Natural killer cell treated with Interleukin-12 subunit alpha and Interleukin-12 subunit beta and Interleukin-15 and Interleukin-18, amount 100 ng/mL, for 72 hours (primary cell): ENCODE measurements at regions not wholly inside any gene's neighbourhood (a gene's known extent, or its start where the extent isn't known, plus 50 kb on each side); places are given as distances from the start of the nearest gene placed in this dataset.
"Not testable (repeated sequence)": the region's sequence is repeated elsewhere in the genome, so short reads cannot be mapped to it uniquely, and the experiment has no call there.

Experiments used
- ATAC-seq, 2 donors: fragments of 150-1000 bp; cut with Tn5 transposase in 1 of 2; sonication (Bioruptor Pico), chemical (Tn5 transposase) in 1 of 2; 2 replicates each; pipeline ENCODE4 v1.10.0; 2021
- DNase-seq: peaks from one replicate; pipeline ENCODE4 v3.0.0; 2022; ENCODE audit warnings: low spot score
- H3K27ac Mint-ChIP-seq, 2 donors: 1 replicate in 1 of 2; 2 replicates in 1 of 2; pipeline ENCODE4 v1.8.0; 2022; ENCODE audit warnings: mixed read lengths in 2 of 2, mild to moderate bottlenecking in 1 of 2, moderate library complexity in 1 of 2
- H3K27me3 Mint-ChIP-seq, 2 donors: 1 replicate in 1 of 2; 2 replicates in 1 of 2; pipeline ENCODE4 v1.8.0; 2022; ENCODE audit warnings: mixed read lengths in 2 of 2
- H3K36me3 Mint-ChIP-seq: one replicate; pipeline ENCODE4 v1.8.0; 2022; ENCODE audit warnings: mixed read lengths
- H3K4me1 Mint-ChIP-seq, 2 donors: 1 replicate in 1 of 2; 2 replicates in 1 of 2; pipeline ENCODE4 v1.8.0; 2022; ENCODE audit warnings: low read depth in 2 of 2, mixed read lengths in 2 of 2, mild to moderate bottlenecking in 1 of 2
- H3K4me3 Mint-ChIP-seq: one replicate; pipeline ENCODE4 v1.8.0; 2022; ENCODE audit warnings: mixed read lengths
- H3K9me3 Mint-ChIP-seq: 2 replicates; pipeline ENCODE4 v1.8.0; 2022; ENCODE audit warnings: mixed read lengths

- no peak overlapping the region for H3K4me3 Mint-ChIP-seq
- H3K36me3 Mint-ChIP-seq: peaks cover 4% of the 10 kb centered on the region
- peak in 1 of 2 donors; percentile 36 for ATAC-seq
- no peak for DNase-seq
- no peak overlapping the region for H3K27ac Mint-ChIP-seq
- H3K27me3 Mint-ChIP-seq: peaks cover 0 to 5% of the 10 kb centered on the region in 2 donors
- H3K9me3 Mint-ChIP-seq: peaks cover 5% of the 10 kb centered on the region
- no peaks in the 10 kb centered on the region for H3K4me1 Mint-ChIP-seq
Measured at GRCh38 chr6:140729521-140729920, 1355.1 kb upstream of the CITED2 start.

DNA sequence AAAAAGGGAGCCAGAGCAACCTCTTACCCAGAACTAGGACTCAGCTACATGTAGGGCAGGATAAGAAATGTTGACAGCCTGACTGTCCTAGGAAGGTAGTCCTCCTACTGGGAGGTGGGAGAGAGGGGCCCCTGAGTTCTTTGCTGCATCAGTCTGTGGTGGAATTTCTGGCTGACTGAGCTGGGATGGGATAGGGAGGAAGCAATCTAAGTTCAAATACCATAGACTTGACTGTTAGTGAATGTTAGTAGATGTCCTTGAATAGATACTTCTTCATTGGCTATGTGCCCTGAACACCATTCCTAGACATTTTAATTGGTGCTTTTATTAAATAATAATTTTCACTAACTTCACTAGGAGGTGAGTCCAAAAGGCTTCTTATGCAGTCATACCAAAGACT is 1343.6 kb upstream of the CITED2 start:
- no peak for ATAC-seq
- no peak overlapping the region for H3K4me3 Mint-ChIP-seq
- peaks cover 9% of the 10 kb centered on the region for H3K9me3 Mint-ChIP-seq
- DNase-seq: no peak
- no peaks in the 10 kb centered on the region for H3K4me1 Mint-ChIP-seq
- no peak overlapping the region for H3K27ac Mint-ChIP-seq
- no peaks in the 10 kb centered on the region for H3K36me3 Mint-ChIP-seq
- H3K27me3 Mint-ChIP-seq: no peaks in the 10 kb centered on the region

DNA sequence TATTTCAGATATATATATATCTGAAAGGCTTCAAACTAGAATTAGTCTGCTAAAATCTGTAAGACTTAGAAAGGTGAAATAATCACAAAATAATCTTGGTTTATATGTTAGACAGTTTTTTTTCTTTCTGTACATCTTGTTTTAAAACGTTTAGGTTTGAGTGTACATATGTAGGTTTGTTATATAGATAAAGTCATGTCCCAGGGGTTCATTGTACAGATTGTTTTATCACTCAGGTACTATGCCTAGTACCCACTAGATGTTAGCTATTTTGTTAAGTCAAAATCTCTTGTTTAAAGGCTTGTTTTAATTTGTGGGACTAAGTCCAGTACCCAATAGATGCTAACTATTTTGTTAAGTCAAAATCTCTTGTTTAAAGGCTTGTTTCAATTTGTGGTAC is 1339.0 kb upstream of the CITED2 start:
- peaks cover 9% of the 10 kb centered on the region for H3K9me3 Mint-ChIP-seq
- H3K4me1 Mint-ChIP-seq: no peaks in the 10 kb centered on the region
- no peaks in the 10 kb centered on the region for H3K27me3 Mint-ChIP-seq
- ATAC-seq: no peak
- H3K4me3 Mint-ChIP-seq: no peak overlapping the region
- no peak for DNase-seq
- H3K27ac Mint-ChIP-seq: no peak overlapping the region
- no peaks in the 10 kb centered on the region for H3K36me3 Mint-ChIP-seq

GRCh38 chr6:140711019-140711613 is 1336.7 kb upstream of the CITED2 start:
- ATAC-seq (no peak), DNase-seq (no peak)
- Mint-ChIP-seq H3K4me1 (no peaks in the 10 kb centered on the region), H3K36me3 (no peaks in the 10 kb centered on the region), H3K27ac (no peak overlapping the region), H3K9me3 (peaks cover 5% of the 10 kb centered on the region), H3K27me3 (no peaks in the 10 kb centered on the region), H3K4me3 (no peak overlapping the region)

DNA sequence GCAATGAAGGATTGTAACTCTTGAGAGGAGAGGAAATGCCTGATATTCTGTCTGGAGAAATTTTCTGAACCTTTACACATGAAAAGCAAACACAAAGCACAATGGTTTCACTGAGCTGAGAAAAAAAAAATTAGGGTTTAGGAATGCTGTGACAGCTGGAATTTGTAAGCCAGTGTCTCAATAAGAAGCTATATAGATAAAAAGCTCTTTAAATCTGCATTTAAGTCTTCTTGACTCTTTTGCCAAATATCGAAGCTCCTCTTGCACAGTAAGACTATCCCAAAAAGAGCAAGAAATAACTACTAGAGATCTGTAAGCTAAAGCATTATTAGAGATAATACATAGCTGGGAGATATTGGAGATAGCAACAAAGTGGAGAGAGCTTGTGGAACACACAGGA is 1334.0 kb upstream of the CITED2 start:
- H3K36me3 Mint-ChIP-seq: no peaks in the 10 kb centered on the region
- no peak for ATAC-seq
- no peak for DNase-seq
- no peak overlapping the region for H3K27ac Mint-ChIP-seq
- H3K4me1 Mint-ChIP-seq: no peaks in the 10 kb centered on the region
- no peak overlapping the region for H3K4me3 Mint-ChIP-seq
- no peaks in the 10 kb centered on the region for H3K9me3 Mint-ChIP-seq
- H3K27me3 Mint-ChIP-seq: no peaks in the 10 kb centered on the region

- not testable (repeated sequence) for H3K36me3 Mint-ChIP-seq, H3K9me3 Mint-ChIP-seq, ATAC-seq, H3K27ac Mint-ChIP-seq, H3K4me1 Mint-ChIP-seq, H3K27me3 Mint-ChIP-seq, DNase-seq, H3K4me3 Mint-ChIP-seq
Measured at GRCh38 chr6:140704008-140704407, 1329.6 kb upstream of the CITED2 start.

- H3K27me3 Mint-ChIP-seq: no peaks in the 10 kb centered on the region
- no peak overlapping the region for H3K27ac Mint-ChIP-seq
- no peaks in the 10 kb centered on the region for H3K4me1 Mint-ChIP-seq
- ATAC-seq: no peak
- DNase-seq: no peak
- H3K36me3 Mint-ChIP-seq: no peaks in the 10 kb centered on the region
- H3K9me3 Mint-ChIP-seq: no peaks in the 10 kb centered on the region
- no peak overlapping the region for H3K4me3 Mint-ChIP-seq
Measured at GRCh38 chr6:140697585-140697984, 1323.1 kb upstream of the CITED2 start.

DNA sequence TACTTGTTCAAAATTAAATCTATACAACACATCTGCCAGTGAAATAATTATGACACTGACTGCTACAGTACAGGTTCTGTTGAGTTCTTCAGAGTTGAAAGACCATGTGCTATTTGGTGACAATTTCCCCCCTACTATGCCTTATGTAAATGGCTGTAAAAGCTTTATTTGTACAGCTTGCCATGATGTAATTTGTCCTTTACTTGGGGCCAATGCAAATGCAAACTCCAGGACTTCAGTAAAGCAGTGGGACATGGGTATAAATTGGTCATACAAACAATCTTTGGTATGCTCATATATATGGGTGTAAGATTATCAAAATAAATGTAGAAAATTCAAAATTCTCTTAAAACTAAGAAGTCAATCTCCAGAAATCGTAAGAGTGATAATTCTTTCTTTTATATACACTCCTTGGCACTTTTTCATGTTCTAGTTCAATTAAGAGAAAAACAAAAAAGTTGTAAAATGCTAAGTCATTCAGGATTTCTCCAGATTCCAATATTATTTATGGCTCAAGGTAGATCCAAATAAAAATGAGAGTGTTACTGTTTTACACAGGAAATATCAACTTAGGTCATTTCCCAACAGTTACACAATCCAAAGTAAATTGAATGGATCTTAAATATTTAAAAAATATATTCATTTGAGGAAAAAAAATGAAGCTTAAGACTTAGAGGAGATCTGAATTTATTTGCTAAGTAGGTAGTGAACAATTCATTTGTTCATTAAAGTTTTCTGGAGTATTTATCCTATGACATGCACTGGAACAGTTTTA is 1310.5 kb upstream of the CITED2 start:
- no peaks in the 10 kb centered on the region for H3K9me3 Mint-ChIP-seq
- ATAC-seq: no peak

DNA sequence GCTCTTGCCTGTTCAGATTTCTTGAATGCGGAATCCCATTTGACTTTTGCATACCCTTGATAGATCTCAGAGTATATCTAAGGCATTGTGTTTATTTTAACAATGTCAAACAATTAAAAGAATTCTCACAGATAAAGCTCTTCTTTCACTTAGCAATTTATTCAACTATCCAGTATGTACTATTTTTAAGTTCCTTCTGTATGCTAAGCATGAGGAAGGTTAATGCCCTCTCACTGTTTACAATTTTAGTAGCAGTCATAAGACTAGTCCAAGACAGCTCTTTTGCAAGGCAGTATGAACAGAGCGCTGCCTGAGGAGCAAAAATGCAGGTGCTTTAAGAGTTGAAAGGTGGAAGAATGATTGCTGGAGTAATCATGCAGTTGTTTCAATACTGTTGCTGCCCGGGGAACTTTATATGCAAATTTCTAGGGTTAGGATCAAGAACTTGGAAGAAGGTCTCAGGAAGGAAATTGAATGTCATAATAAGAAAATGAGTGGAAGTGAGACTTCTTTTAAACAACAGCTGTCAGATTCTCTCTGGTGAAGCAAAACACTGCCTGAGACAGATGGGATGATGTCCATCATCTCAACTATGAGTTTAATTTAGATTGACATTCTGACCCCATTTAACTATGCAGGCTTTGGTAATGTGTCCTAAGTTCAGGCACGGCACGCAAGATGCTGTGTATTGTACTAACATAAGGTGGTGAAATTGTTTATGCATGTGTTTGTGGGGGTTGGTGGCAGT is 1303.5 kb upstream of the CITED2 start:
- Mint-ChIP-seq H3K36me3 (no peaks in the 10 kb centered on the region), H3K4me3 (no peak overlapping the region)

More for the DNA sequence above, 1310.5 kb upstream of the CITED2 start:
- H3K27me3 Mint-ChIP-seq: no peaks in the 10 kb centered on the region
- no peak for DNase-seq
- H3K27ac Mint-ChIP-seq: no peak overlapping the region
- no peaks in the 10 kb centered on the region for H3K4me1 Mint-ChIP-seq
- no peaks in the 10 kb centered on the region for H3K36me3 Mint-ChIP-seq
- no peak overlapping the region for H3K4me3 Mint-ChIP-seq

GRCh38 chr6:140671926-140672325 is 1297.5 kb upstream of the CITED2 start:
- ATAC-seq (no peak), DNase-seq (no peak)
- Mint-ChIP-seq H3K27ac (no peak overlapping the region), H3K4me3 (no peak overlapping the region), H3K27me3 (no peaks in the 10 kb centered on the region), H3K4me1 (no peaks in the 10 kb centered on the region), H3K9me3 (no peaks in the 10 kb centered on the region), H3K36me3 (no peaks in the 10 kb centered on the region)

More for the DNA sequence above, 1303.5 kb upstream of the CITED2 start:
- DNase-seq: no peak
- Mint-ChIP-seq H3K27ac (no peak overlapping the region), H3K9me3 (no peaks in the 10 kb centered on the region), H3K4me1 (no peaks in the 10 kb centered on the region), H3K27me3 (no peaks in the 10 kb centered on the region)
- no peak for ATAC-seq

DNA sequence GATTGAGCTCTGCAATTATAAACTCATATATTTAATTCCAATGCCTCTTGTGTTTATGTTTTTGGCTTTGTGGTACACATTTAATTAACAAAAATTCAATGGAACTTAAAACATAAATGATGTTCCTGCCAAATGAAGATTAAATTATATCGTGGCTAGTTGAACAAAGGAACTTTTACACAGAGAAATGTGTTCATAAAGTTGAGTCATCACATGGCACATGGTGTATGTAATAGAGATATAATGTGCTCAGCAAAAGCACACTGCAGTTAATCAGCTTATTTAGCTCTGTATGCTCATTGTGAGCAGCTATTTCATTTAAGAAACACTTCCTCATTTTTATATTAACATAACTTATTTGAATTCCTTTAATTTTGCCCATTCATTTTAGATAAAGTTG is 1295.6 kb upstream of the CITED2 start:
- Mint-ChIP-seq H3K4me3 (no peak overlapping the region), H3K27ac (no peak overlapping the region), H3K27me3 (no peaks in the 10 kb centered on the region), H3K9me3 (no peaks in the 10 kb centered on the region), H3K4me1 (no peaks in the 10 kb centered on the region), H3K36me3 (no peaks in the 10 kb centered on the region)
- ATAC-seq: no peak
- no peak for DNase-seq

- no peak overlapping the region for H3K4me3 Mint-ChIP-seq
- no peaks in the 10 kb centered on the region for H3K36me3 Mint-ChIP-seq
- H3K27me3 Mint-ChIP-seq: no peaks in the 10 kb centered on the region
- no peaks in the 10 kb centered on the region for H3K4me1 Mint-ChIP-seq
- no peak for DNase-seq
- no peak for ATAC-seq
- H3K9me3 Mint-ChIP-seq: no peaks in the 10 kb centered on the region
- H3K27ac Mint-ChIP-seq: no peak overlapping the region
Measured at GRCh38 chr6:140669321-140669720, 1294.9 kb upstream of the CITED2 start.

DNA sequence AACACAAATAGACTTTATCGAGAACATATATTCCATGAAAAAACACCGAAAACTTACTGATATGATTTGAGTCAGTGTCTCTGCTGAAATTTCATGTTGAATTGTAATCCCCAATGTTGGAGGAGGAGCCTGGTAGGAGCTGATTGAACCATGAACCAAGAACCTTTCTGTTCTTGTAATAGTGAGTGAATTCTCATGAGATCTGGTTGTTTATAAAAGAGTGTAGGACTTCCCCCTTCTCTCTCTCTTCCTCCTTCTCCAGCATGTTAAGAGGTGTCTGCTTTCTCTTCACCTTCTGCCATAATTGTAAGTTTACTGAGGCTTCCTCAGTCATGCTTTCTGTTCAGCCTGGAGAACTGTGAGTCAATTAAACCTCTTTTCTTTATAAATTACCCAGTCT is 1289.3 kb upstream of the CITED2 start:
- H3K4me3 Mint-ChIP-seq: no peak overlapping the region
- no peak for ATAC-seq
- H3K9me3 Mint-ChIP-seq: peaks cover 3% of the 10 kb centered on the region
- no peaks in the 10 kb centered on the region for H3K27me3 Mint-ChIP-seq
- no peaks in the 10 kb centered on the region for H3K4me1 Mint-ChIP-seq
- H3K27ac Mint-ChIP-seq: no peak overlapping the region
- DNase-seq: no peak
- no peaks in the 10 kb centered on the region for H3K36me3 Mint-ChIP-seq

DNA sequence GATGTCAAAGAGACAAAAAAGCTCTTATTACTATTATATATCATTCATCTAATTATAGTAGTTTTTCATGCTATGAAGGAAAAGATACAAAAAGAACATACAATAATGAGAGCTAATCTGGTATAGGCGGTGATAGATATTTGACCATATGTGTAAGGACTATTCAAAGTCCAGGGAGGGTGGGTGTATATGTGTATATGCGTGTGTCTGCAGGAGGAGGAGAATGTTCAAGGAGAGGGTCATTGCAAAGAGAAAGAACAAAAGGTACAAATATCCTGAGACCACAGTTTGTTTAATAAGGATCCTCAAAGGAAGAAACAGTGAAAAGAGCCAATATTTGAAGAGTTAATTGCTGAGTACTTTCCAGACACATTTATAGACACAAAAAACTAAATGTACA is 1288.6 kb upstream of the CITED2 start:
- DNase-seq (no peak), ATAC-seq (no peak)
- Mint-ChIP-seq H3K36me3 (no peaks in the 10 kb centered on the region), H3K27me3 (no peaks in the 10 kb centered on the region), H3K4me3 (no peak overlapping the region), H3K27ac (no peak overlapping the region), H3K9me3 (peaks cover 3% of the 10 kb centered on the region), H3K4me1 (no peaks in the 10 kb centered on the region)
